Cardiac muscle cell (in vitro differentiated cells and primary cell): ENCODE measurements at regions not wholly inside any gene's neighbourhood (a gene's known extent, or its start where the extent isn't known, plus 50 kb on each side); places are given as distances from the start of the nearest gene placed in this dataset.

ENCODE experiments used
- DNase-seq, 2 donors: peaks; one replicate each; pipeline versions ENCODE4 v3.0.0 to v3.0.0-alpha.2; 2010 to 2017; ENCODE audit warnings: low read depth in 1 of 2, low spot score in 1 of 2
- H3K27ac ChIP-seq: fragments of 200-600 bp; sonication (generic); 2 replicates; pipeline ENCODE4 v1.5.1; 2016
- H3K27me3 ChIP-seq: fragments of 200-600 bp; sonication (generic); 2 replicates; pipeline ENCODE4 v1.6.0; 2016; ENCODE audit warnings: control low read depth
- H3K36me3 ChIP-seq: fragments of 200-600 bp; sonication (generic); 2 replicates; pipeline ENCODE4 v1.5.1; 2016; ENCODE audit warnings: control low read depth
- H3K4me1 ChIP-seq: fragments of 200-600 bp; sonication (generic); 2 replicates; pipeline ENCODE4 v1.8.1; 2017; ENCODE audit warnings: low read depth, mild to moderate bottlenecking, mixed run types
- H3K4me3 ChIP-seq: fragments of 200-600 bp; sonication (generic); 2 replicates; pipeline ENCODE4 v1.5.1; 2016; ENCODE audit warnings: mild to moderate bottlenecking
- H3K9me3 ChIP-seq: fragments of 200-600 bp; sonication (generic); 2 replicates; pipeline ENCODE4 v1.5.1; 2017; ENCODE audit warnings: low read depth, mild to moderate bottlenecking, control low read depth
- TF ChIP-seq, protein P1 (sequence below): IDR thresholded peaks from 2 replicates; pipeline ENCODE4 v1.5.1; 2012; ENCODE audit warnings: low read depth, mild to moderate bottlenecking, low read length

- no peak for DNase-seq
- H3K36me3 ChIP-seq = no peaks in the 10 kb centered on the region
- H3K27ac ChIP-seq = no peak overlapping the region
- no peaks in the 10 kb centered on the region for H3K9me3 ChIP-seq
- H3K4me1 ChIP-seq = peaks cover 4% of the 10 kb centered on the region
- TF ChIP-seq, protein P1, sequence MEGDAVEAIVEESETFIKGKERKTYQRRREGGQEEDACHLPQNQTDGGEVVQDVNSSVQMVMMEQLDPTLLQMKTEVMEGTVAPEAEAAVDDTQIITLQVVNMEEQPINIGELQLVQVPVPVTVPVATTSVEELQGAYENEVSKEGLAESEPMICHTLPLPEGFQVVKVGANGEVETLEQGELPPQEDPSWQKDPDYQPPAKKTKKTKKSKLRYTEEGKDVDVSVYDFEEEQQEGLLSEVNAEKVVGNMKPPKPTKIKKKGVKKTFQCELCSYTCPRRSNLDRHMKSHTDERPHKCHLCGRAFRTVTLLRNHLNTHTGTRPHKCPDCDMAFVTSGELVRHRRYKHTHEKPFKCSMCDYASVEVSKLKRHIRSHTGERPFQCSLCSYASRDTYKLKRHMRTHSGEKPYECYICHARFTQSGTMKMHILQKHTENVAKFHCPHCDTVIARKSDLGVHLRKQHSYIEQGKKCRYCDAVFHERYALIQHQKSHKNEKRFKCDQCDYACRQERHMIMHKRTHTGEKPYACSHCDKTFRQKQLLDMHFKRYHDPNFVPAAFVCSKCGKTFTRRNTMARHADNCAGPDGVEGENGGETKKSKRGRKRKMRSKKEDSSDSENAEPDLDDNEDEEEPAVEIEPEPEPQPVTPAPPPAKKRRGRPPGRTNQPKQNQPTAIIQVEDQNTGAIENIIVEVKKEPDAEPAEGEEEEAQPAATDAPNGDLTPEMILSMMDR = no peak
- H3K27me3 ChIP-seq = no peaks in the 10 kb centered on the region
- H3K4me3 ChIP-seq = no peak overlapping the region
Measured at GRCh38 chr17:77867308-77867781, 91.2 kb upstream of the TNRC6C start.

GRCh38 chr17:77867976-77868713 is 90.4 kb upstream of the TNRC6C start:
- H3K27me3 ChIP-seq = no peaks in the 10 kb centered on the region
- H3K9me3 ChIP-seq = no peaks in the 10 kb centered on the region
- no peaks in the 10 kb centered on the region for H3K36me3 ChIP-seq
- TF ChIP-seq, protein P1 = no peak
- H3K4me1 ChIP-seq = peaks cover 4% of the 10 kb centered on the region
- DNase-seq = no peak
- no peak overlapping the region for H3K27ac ChIP-seq
- H3K4me3 ChIP-seq = no peak overlapping the region

DNA sequence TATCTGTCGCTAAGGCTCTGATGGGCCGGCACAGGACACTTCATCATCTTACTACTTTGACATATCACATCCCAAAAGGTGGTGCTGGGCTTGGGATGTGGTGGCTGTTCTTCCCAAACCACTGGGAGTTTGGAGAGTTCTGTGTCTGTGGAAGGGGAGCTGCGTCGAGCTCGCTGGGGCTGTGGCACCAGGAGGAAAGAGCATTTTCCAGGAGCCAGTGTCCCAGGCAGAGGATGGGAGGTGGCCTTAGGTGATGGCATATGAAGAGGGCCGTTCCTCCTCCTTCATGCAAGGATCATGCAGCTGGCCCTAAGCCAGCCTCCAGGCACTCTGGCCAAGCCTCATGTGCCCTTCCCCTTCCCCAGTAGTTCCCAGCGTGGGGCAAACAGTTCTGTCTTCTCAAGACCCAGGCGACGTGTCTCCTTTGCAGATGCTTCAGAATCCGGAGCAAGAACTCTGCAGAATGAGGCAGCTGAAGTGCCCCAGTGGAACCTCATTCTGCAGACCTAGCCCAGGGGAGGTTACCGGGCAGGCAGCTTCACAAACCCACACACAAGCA is 89.4 kb upstream of the TNRC6C start:
- no peaks in the 10 kb centered on the region for H3K27me3 ChIP-seq
- TF ChIP-seq, protein P1 = no peak
- H3K9me3 ChIP-seq = no peaks in the 10 kb centered on the region
- no peaks in the 10 kb centered on the region for H3K36me3 ChIP-seq
- H3K27ac ChIP-seq = no peak overlapping the region
- peaks cover 4% of the 10 kb centered on the region for H3K4me1 ChIP-seq
- H3K4me3 ChIP-seq = no peak overlapping the region
- DNase-seq = no peak

- Histone ChIP-seq H3K4me3 (no peak overlapping the region), H3K27ac (no peak overlapping the region), H3K9me3 (no peaks in the 10 kb centered on the region), H3K27me3 (no peaks in the 10 kb centered on the region), H3K36me3 (no peaks in the 10 kb centered on the region), H3K4me1 (peaks cover 4% of the 10 kb centered on the region)
- TF ChIP-seq, protein P1 = no peak
- DNase-seq = no peak
Measured at GRCh38 chr17:77869665-77870132, 88.8 kb upstream of the TNRC6C start.

GRCh38 chr17:77872199-77872598 is 86.3 kb upstream of the TNRC6C start:
- no peak overlapping the region for H3K27ac ChIP-seq
- TF ChIP-seq, protein P1 = no peak

More at GRCh38 chr17:77872199-77872598, 86.3 kb upstream of the TNRC6C start:
- Histone ChIP-seq H3K4me1 (no peaks in the 10 kb centered on the region), H3K4me3 (no peak overlapping the region), H3K36me3 (no peaks in the 10 kb centered on the region), H3K27me3 (no peaks in the 10 kb centered on the region), H3K9me3 (no peaks in the 10 kb centered on the region)
- DNase-seq = no peak
